Middle frontal gyrus (tissue), 1 donor: ENCODE measurements at regions not wholly inside any gene's neighbourhood (a gene's known extent, or its start where the extent isn't known, plus 50 kb on each side); places are given as distances from the start of the nearest gene placed in this dataset.
A peak's percentile ranks its signal among the peaks of the same experiment; 100 is the strongest.

ENCODE experiments used
- DNase-seq: peaks from one replicate; pipeline ENCODE4 v3.0.0-alpha.2; 2015; ENCODE audit warnings: low spot score; ENCODE audit errors: extremely low spot score

DNA sequence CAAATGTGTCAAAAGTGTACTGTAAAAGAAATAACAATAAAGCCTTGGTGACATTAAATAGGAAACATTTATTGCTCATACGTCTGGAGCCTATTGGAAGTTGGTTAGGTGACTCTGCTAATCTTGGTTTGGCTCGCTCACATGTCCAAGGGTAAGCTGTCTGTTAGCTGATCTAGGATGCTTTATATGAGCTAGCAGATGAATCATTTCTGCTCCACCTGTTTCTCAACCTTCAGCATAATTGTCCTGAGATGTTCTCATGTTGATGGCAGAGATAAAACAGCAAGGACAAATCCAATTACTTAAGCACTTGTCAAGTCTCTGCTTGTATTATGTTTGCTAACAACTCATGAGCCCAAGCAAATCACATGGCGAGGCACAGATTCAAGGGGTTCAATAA lies 56.0 kb upstream of the CD53 start:
- DNase-seq = no peak

- no peak for DNase-seq
Measured at GRCh38 chr1:110811529-110811928, 61.4 kb upstream of the CD53 start.

DNA sequence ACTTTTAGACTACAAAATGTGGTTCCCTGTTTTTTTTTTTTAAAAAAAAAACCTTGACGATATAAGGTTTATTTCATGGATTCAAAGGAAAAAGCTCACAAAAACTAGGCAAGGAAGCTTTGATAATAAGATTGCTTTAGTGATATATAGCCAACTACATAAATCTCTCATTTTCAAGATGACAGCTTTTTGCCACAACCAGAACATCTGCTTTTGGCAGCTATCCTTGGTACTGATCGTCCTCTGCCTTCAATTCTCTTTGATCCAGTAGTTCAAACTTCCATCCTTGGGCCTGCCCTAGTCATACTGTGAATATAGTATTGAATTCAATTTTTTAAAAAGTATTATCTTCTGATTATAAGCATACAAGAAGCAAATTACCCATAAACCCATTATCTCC lies 72.9 kb upstream of the CD53 start:
- DNase-seq = no peak

- DNase-seq = no peak
Measured at GRCh38 chr1:110798691-110799256, 74.2 kb upstream of the CD53 start.

- no peak for DNase-seq
Measured at GRCh38 chr1:110788673-110789072, 84.3 kb upstream of the CD53 start.

GRCh38 chr1:110787328-110788071 lies 85.4 kb upstream of the CD53 start:
- DNase-seq = no peak

GRCh38 chr1:110786802-110787327 lies 86.1 kb upstream of the CD53 start:
- no peak for DNase-seq

GRCh38 chr1:110785612-110786011 lies 87.3 kb upstream of the CD53 start:
- DNase-seq = no peak

DNA sequence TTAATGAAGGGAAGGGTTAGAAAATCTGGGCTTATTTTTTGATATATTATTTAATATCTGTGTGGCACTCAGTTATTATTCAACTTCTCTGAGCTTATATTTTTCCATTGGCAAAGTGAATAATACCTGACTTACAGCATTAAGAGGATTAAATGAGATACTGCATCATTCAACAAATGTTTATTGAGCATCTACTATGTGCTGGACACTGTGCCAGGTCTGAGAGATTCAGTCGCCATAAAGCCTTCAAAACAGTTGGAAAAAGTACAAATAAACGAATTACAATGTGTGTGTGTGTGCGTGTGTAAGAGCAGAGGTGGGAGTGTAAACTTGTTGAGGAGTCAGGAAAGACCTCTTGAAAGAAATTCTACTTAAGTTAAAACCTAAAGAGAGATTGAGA lies 87.9 kb upstream of the CD53 start:
- no peak for DNase-seq

- peak; percentile 69 for DNase-seq
Measured at GRCh38 chr1:110783292-110783918, 89.5 kb upstream of the CD53 start.

GRCh38 chr1:110781525-110781924 lies 91.4 kb upstream of the CD53 start:
- DNase-seq = no peak

- peak; percentile 44 for DNase-seq
Measured at GRCh38 chr1:110780600-110781484, 92.1 kb upstream of the CD53 start.

DNA sequence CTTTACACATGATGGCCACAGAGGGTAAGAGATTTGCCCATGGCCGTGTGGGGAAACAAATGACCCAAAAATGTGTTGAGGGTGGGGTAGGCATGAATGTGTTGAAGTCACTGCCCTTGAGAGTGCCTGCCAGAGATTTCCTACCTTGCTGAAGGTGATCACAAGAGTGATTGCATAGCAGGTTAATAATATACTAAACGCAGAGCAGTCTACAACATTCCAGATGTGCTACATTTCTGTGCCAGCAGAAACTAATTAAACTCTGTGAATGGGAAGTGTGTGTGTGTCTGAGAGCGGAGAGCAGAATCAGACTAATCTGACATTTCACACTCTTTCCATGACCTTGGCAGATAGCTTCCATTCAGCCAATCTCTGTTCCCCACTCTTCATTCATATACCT lies 93.3 kb upstream of the CD53 start:
- DNase-seq = no peak

DNA sequence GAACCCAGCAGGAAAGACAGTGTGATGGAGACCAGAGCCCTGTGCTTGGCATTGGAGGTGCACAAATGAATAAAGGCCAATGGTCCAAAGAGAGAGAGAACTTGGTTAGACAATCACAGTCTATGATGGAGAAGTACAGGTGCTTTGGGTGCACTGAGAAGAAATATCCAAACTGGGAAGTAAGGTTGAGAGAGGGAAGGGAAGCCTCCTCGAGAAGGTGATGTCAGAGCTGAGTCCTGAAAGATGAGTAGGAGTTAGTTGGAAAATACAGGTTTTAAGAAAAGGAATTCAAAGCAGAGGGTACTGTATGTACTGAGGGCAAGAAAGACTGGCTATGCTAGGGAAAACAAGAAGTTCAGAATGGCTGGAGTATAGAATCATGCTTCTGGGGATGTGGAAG lies 94.1 kb upstream of the CD53 start:
- no peak for DNase-seq

- DNase-seq = no peak
Measured at GRCh38 chr1:110777228-110777627, 95.7 kb upstream of the CD53 start.

DNA sequence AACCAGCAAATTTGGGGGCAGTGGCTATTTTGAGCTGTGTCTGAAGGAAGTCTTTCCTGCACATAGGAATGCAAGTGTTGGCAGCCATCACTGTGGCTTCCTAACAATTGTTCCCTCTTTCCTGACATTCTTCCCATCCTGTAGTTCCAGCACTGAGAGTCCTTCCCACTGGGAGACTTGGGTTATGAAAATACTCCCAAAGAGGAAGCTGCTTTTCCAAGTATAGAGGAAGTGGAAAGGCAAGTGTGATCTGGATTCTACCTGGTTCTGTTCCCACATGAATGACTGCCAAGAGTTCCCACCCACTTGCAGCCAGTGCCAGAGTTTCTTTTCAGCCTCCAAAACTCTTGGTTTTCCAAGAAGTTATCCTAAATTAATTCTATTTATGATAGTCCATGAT lies 98.5 kb upstream of the CD53 start:
- DNase-seq = peak; percentile 26

- no peak for DNase-seq
Measured at GRCh38 chr1:110773813-110774212, 99.1 kb upstream of the KCNA3 start.

DNA sequence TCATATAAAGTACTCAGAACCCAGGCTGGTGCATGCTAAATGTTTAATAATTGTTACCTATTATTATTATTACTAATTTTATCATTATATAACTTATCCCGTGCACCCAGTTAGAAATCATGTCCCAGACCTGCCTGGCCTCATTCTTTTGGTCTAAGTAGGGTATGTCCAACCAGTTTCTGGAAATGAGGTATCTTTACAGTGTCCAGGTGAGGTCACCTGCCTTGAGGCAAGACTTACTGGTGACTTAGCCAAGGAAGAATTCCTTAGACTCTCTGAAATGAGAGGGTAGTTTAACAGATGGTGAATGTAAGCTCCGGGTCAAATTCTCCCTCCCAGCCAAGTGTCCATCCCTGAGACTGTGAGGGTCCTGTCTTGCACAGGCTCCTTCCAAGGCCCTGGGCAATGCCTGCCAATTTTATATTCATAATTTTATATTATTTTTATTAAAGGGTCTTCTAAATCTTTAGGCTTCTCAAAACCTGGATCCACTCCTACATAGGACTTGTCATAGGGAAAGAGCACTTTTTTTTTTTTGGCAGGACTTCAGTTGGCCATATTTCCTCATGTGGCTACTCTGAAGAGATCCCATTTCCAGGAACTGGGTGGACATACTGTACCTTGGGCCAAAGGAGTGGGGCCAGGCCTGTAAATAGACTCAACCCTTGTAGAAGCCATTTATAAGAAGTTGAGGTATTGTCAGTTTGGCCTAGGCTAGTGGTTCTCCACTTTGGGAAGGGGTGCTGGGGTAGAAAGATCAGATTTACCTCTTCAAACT lies 96.7 kb upstream of the KCNA3 start:
- no peak for DNase-seq

DNA sequence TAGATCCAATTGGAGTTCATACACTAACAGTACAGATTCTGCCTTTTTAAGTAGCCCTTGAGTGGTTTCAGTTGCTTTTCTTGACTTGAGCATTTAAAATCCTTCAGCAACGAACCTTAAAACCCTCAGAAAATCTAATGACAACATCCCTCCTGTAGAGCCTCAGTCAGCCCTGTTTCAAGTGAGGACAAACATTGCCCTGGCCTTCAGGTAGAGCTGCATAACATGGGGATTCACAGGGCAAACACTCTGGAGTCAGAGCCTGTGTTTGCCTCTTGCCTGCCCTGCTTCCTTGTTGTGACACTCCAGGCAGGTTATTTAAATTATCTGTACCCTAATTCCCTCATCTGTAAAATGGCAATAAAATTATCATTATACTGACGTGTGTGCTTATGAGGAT lies 96.1 kb upstream of the KCNA3 start:
- no peak for DNase-seq

DNA sequence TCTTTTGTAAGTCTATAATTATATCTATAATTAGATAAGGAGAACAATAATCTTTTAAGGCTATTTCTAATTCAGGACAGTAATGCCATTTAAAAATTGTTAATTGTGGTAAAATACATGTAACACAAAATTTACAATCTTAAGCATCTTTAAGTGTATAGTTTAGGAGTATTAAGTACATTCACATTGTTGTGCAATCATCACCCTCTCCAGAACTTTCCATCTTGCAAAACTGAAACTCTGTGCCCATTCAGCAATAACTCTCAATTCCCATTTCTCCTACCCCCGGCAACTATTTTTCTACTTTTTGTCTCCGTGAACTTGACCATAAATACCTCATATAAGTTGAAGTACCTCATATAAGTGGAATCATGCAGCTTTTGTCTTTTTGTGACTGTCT lies 93.9 kb upstream of the KCNA3 start:
- DNase-seq = no peak

GRCh38 chr1:110766336-110766647 lies 91.6 kb upstream of the KCNA3 start:
- DNase-seq = no peak
